IMR-90 (cell line): ENCODE measurements at regions not wholly inside any gene's neighbourhood (a gene's known extent, or its start where the extent isn't known, plus 50 kb on each side); places are given as distances from the start of the nearest gene placed in this dataset.
A peak's percentile ranks its signal among the peaks of the same experiment; 100 is the strongest.

Experiments used
- ATAC-seq: fragments of 200-7000 bp; cut with Tn5 transposase; 2 replicates; pipeline ENCODE4 v1.9.1; 2020; ENCODE audit warnings: low read depth, mild to moderate bottlenecking, moderate library complexity
- BruUV-seq: library from RNA; stranded (reverse); fragments of 400-500 nt; replicated peaks from 2 replicates; lab custom pipeline; 2021; lab: Mats Ljungman, UMichigan
- CTCF ChIA-PET: fragments of 300-600 bp; formaldehyde crosslinking; extraction: SDS; loops from one replicate; lab custom pipeline; 2021; ENCODE audit warnings: antibody characterized with exemption; lab: Yijun Ruan, JAX
- POLR2A ChIA-PET: fragments of 300-600 bp; sonication (Branson Sonifier 250); formaldehyde crosslinking; loops from one replicate; lab custom pipeline; 2022; ENCODE audit warnings: antibody characterized with exemption; ENCODE audit not compliant: unreplicated experiment; lab: Charles Lee
- DNase-seq: peaks from one replicate; pipeline ENCODE4 v3.0.0; 2013
- H2AFZ ChIP-seq: replicated peaks from 2 replicates; pipeline ENCODE3; 2013; ENCODE audit warnings: low read length, mild to moderate bottlenecking; ENCODE audit not compliant: poor library complexity
- H2AK5ac ChIP-seq: 2 replicates; pipeline ENCODE4 v1.6.1; 2013; ENCODE audit warnings: low read depth, low read length, inconsistent platforms
- H2AK9ac ChIP-seq: replicated peaks from 2 replicates; pipeline ENCODE3; 2013; ENCODE audit warnings: mild to moderate bottlenecking, low read depth, low read length, moderate library complexity; ENCODE audit not compliant: poor library complexity
- H2BK120ac ChIP-seq: 2 replicates; pipeline ENCODE4 v1.6.1; 2013; ENCODE audit warnings: low read depth, low read length, inconsistent platforms
- H2BK15ac ChIP-seq: 3 replicates; pipeline ENCODE4 v1.6.1; 2013; ENCODE audit warnings: low read depth, low read length, inconsistent platforms
- H2BK20ac ChIP-seq: 2 replicates; pipeline ENCODE4 v1.6.1; 2013; ENCODE audit warnings: low read depth, mild to moderate bottlenecking, inconsistent platforms, low read length, moderate library complexity
- H2BK5ac ChIP-seq: 2 replicates; pipeline ENCODE4 v1.6.1; 2013; ENCODE audit warnings: mild to moderate bottlenecking, low read depth, low read length, inconsistent platforms; ENCODE audit not compliant: poor library complexity, severe bottlenecking
- H3K14ac ChIP-seq: replicated peaks from 2 replicates; pipeline ENCODE4 v1.6.1; 2013; ENCODE audit warnings: low read depth, low read length, inconsistent platforms
- H3K18ac ChIP-seq: 2 replicates; pipeline ENCODE4 v1.6.1; 2013; ENCODE audit warnings: low read depth, low read length, control low read depth
- H3K23ac ChIP-seq: 2 replicates; pipeline ENCODE4 v1.6.1; 2013; ENCODE audit warnings: low read depth, low read length, inconsistent platforms
- H3K27ac ChIP-seq: 2 replicates; pipeline ENCODE4 v1.5.1; 2013; ENCODE audit warnings: mild to moderate bottlenecking, control low read depth, low read length; ENCODE audit not compliant: insufficient read depth
- H3K27me3 ChIP-seq: 2 replicates; pipeline ENCODE4 v1.6.1; 2013; ENCODE audit warnings: low read length; ENCODE audit not compliant: control insufficient read depth, insufficient read depth
- H3K36me3 ChIP-seq: 2 replicates; pipeline ENCODE4 v1.6.1; 2013; ENCODE audit warnings: low read length, mixed read lengths; ENCODE audit not compliant: control insufficient read depth, insufficient read depth
- H3K4ac ChIP-seq: 2 replicates; pipeline ENCODE4 v1.6.1; 2013; ENCODE audit warnings: low read depth, low read length, inconsistent platforms
- H3K4me1 ChIP-seq: 2 replicates; pipeline ENCODE4 v1.6.1; 2013; ENCODE audit warnings: low read length, mixed read lengths; ENCODE audit not compliant: control insufficient read depth, insufficient read depth
- H3K4me2 ChIP-seq: 2 replicates; pipeline ENCODE4 v1.6.1; 2013; ENCODE audit warnings: low read depth, mild to moderate bottlenecking, control low read depth, low read length, moderate library complexity
- H3K4me3 ChIP-seq: 2 replicates; pipeline ENCODE4 v1.5.1; 2013; ENCODE audit warnings: low read depth, mild to moderate bottlenecking, control low read depth, low read length, moderate library complexity; ENCODE audit not compliant: insufficient read depth
- H3K56ac ChIP-seq: 2 replicates; pipeline ENCODE4 v1.6.1; 2013; ENCODE audit warnings: low read length, inconsistent platforms; ENCODE audit not compliant: insufficient read depth; ENCODE audit errors: extremely low read depth
- H3K79me1 ChIP-seq, 2 experiments: 2 replicates each; pipeline ENCODE4 v1.6.1; 2013; ENCODE audit warnings: low read length in 2 of 2, inconsistent platforms in 1 of 2, low read depth in 1 of 2
- H3K9ac ChIP-seq: 2 replicates; pipeline ENCODE4 v1.6.1; 2013; ENCODE audit warnings: low read depth, low read length, control low read depth
- H3K9me1 ChIP-seq: 2 replicates; pipeline ENCODE4 v1.6.1; 2013; ENCODE audit warnings: low read length, inconsistent platforms; ENCODE audit not compliant: insufficient read depth
- H3K9me3 ChIP-seq: 2 replicates; pipeline ENCODE4 v1.6.1; 2013; ENCODE audit warnings: low read length; ENCODE audit not compliant: control insufficient read depth, insufficient read depth
- H4K20me1 ChIP-seq: 2 replicates; pipeline ENCODE4 v1.6.1; 2013; ENCODE audit warnings: low read length, inconsistent platforms; ENCODE audit not compliant: insufficient read depth
- H4K5ac ChIP-seq: 2 replicates; pipeline ENCODE4 v1.6.1; 2013; ENCODE audit warnings: mild to moderate bottlenecking, low read depth, low read length, control low read depth
- H4K8ac ChIP-seq, 2 experiments: 2 replicates each; pipeline ENCODE4 v1.6.1; 2013; ENCODE audit warnings: low read depth in 2 of 2, low read length in 2 of 2, control low read depth in 1 of 2, inconsistent platforms in 1 of 2
- H4K91ac ChIP-seq: 2 replicates; pipeline ENCODE4 v1.6.1; 2013; ENCODE audit warnings: low read depth, low read length, inconsistent platforms; ENCODE audit not compliant: insufficient read depth
- BHLHE40 ChIP-seq: fragments of 150-350 bp; IDR thresholded peaks from 2 replicates; pipeline ENCODE4 v1.6.1; 2016; ENCODE audit warnings: mild to moderate bottlenecking, low read depth, low read length
- CEBPB ChIP-seq: IDR thresholded peaks from 2 replicates; pipeline ENCODE4 v1.6.1; 2012; ENCODE audit warnings: low read depth, low read length, improper control_type of control experiment
- CHD1 ChIP-seq: IDR thresholded peaks from 2 replicates; pipeline ENCODE4 v1.6.1; 2012; ENCODE audit warnings: low read depth, low read length, improper control_type of control experiment
- CTCF ChIP-seq: conservative IDR thresholded peaks from 2 replicates; pipeline ENCODE4 v1.5.1; 2012; ENCODE audit warnings: mild to moderate bottlenecking, low read depth, low read length, improper control_type of control experiment
- FOS ChIP-seq: fragments of 150-350 bp; IDR thresholded peaks from 2 replicates; pipeline ENCODE4 v1.6.1; 2016; ENCODE audit warnings: low read depth, low read length
- MAFK ChIP-seq: IDR thresholded peaks from 2 replicates; pipeline ENCODE4 v1.6.1; 2012; ENCODE audit warnings: low read depth, low read length, improper control_type of control experiment
- MAZ ChIP-seq: IDR thresholded peaks from 2 replicates; pipeline ENCODE4 v1.6.1; 2012; ENCODE audit warnings: low read depth, mild to moderate bottlenecking, low read length, improper control_type of control experiment, moderate library complexity, borderline replicate concordance
- MXI1 ChIP-seq: IDR thresholded peaks from 2 replicates; pipeline ENCODE4 v1.6.1; 2012; ENCODE audit warnings: low read depth, mild to moderate bottlenecking, low read length, moderate library complexity, borderline replicate concordance
- NFE2L2 ChIP-seq: fragments of 150-350 bp; IDR thresholded peaks from 2 replicates; pipeline ENCODE4 v1.6.1; 2016; ENCODE audit warnings: low read depth, mild to moderate bottlenecking, low read length
- POLR2A ChIP-seq: IDR thresholded peaks from 2 replicates; pipeline ENCODE4 v1.6.1; 2012; ENCODE audit warnings: mild to moderate bottlenecking, low read depth, low read length
- RAD21 ChIP-seq: IDR thresholded peaks from 2 replicates; pipeline ENCODE4 v1.6.1; 2012; ENCODE audit warnings: low read length, improper control_type of control experiment
- RCOR1 ChIP-seq: IDR thresholded peaks from 2 replicates; pipeline ENCODE4 v1.6.1; 2012; ENCODE audit warnings: mild to moderate bottlenecking, low read length, improper control_type of control experiment; ENCODE audit not compliant: insufficient replicate concordance
- RFX5 ChIP-seq: IDR thresholded peaks from 2 replicates; pipeline ENCODE4 v1.8.0; 2012; ENCODE audit warnings: low read depth, mild to moderate bottlenecking, low read length, moderate library complexity
- SMC3 ChIP-seq: fragments of 150-350 bp; IDR thresholded peaks from 2 replicates; pipeline ENCODE4 v1.6.1; 2016; ENCODE audit warnings: low read depth, mild to moderate bottlenecking, antibody characterized with exemption, low read length, moderate library complexity
- USF2 ChIP-seq: fragments of 150-350 bp; IDR thresholded peaks from 2 replicates; pipeline ENCODE4 v1.6.1; 2017; ENCODE audit warnings: mild to moderate bottlenecking, antibody characterized with exemption, low read length, low read depth
- WGBS, 2 experiments: methylation state at CpG; one replicate each; pipeline versions ENCODE4 v1.1.5 to v1.1.7; 2013; ENCODE audit warnings: missing lambda C conversion rate in 2 of 2; ENCODE audit not compliant: insufficient read length in 1 of 2; ENCODE audit errors: extremely low coverage in 2 of 2; 5-methylcytosine and 5-hydroxymethylcytosine counted together
- dilution Hi-C: fragments of 300-500 bp; cut with HindIII; formaldehyde crosslinking; loops from one replicate; pipeline ENCODE4 v1.14.3; 2018; ENCODE audit warnings: low sequenced_read_pairs; ENCODE audit not compliant: unreplicated experiment
- in situ Hi-C: fragments of 300-500 bp; cut with MboI; formaldehyde crosslinking; loops from 3 replicates; pipeline ENCODE4 v1.14.3; 2019; ENCODE audit warnings: low sequenced_read_pairs, inconsistent platforms, mixed read lengths
- intact Hi-C: fragments of 100-400 bp; cut with micrococcal nuclease; formaldehyde crosslinking; loops from 2 replicates; pipeline ENCODE4 v1.10.0; 2022
- TF ChIP-seq, protein P1 (sequence below): fragments of 150-350 bp; IDR thresholded peaks from 2 replicates; pipeline ENCODE4 v1.6.1; 2016; ENCODE audit warnings: low read depth, mild to moderate bottlenecking, low read length, moderate library complexity, borderline replicate concordance

DNA sequence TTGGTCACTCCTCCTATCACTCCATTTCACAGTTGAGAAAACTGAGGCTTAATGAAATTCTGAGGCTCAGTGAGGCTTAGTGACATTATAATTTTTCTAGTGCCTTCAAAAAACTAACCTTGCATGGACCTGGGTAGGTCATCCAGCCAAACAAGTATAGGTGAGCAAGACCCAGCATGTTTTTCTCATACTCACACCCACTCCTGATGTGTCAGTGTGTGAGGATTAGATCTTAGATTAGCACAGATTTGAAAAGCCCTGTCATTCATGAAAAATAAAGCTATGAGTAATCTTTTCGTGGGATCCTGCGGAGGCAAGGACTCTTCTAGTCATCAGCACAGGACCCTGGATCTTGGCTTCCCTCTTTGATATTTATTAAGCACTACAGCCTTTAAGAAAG lies 146.7 kb downstream of the CHIC2 start:
- peaks cover 16% of the 10 kb centered on the region for H3K4me1 ChIP-seq

More for the DNA sequence above, 146.7 kb downstream of the CHIC2 start:
- intact Hi-C loops (no loop called here), in situ Hi-C loops (loop anchor here (25.0 kb wide), 1 partner anchor 730 kb away; no protein-coding TSS in a partner anchor), dilution Hi-C loops (no loop called here)
- ChIA-PET POLR2A (no interaction called here), CTCF (no interaction called here)
- Histone ChIP-seq H3K4ac (no peak overlapping the region), H4K5ac (no peak overlapping the region), H3K14ac (peak overlapping the region; percentile 37; the same call in 1 of the 2 replicates), H3K79me1 (peaks cover 0 to 3% of the 10 kb centered on the region in 2 experiments; a peak in 1 of 4 replicates), H3K36me3 (no peaks in the 10 kb centered on the region), H2AFZ (no peak overlapping the region), H3K27me3 (no peaks in the 10 kb centered on the region), H3K27ac (no peak overlapping the region), H4K8ac (no peak overlapping the region), H3K18ac (no peak overlapping the region), H3K4me3 (no peak overlapping the region), H2AK5ac (peak overlapping the region; percentile 17; the same call in 1 of the 2 replicates), H4K20me1 (no peaks in the 10 kb centered on the region), H2BK5ac (no peak overlapping the region), H3K4me2 (no peak overlapping the region), H2BK15ac (no peak overlapping the region), H2BK20ac (no peak overlapping the region), H3K9me1 (peaks cover 19% of the 10 kb centered on the region), H3K9ac (no peak overlapping the region), H3K56ac (no peak overlapping the region), H2AK9ac (no peak overlapping the region), H4K91ac (no peak overlapping the region), H3K9me3 (no peaks in the 10 kb centered on the region), H3K23ac (no peak overlapping the region), H2BK120ac (no peak overlapping the region)
- TF ChIP-seq BHLHE40: no peak
- TF ChIP-seq MXI1: no peak
- TF ChIP-seq, protein P1, sequence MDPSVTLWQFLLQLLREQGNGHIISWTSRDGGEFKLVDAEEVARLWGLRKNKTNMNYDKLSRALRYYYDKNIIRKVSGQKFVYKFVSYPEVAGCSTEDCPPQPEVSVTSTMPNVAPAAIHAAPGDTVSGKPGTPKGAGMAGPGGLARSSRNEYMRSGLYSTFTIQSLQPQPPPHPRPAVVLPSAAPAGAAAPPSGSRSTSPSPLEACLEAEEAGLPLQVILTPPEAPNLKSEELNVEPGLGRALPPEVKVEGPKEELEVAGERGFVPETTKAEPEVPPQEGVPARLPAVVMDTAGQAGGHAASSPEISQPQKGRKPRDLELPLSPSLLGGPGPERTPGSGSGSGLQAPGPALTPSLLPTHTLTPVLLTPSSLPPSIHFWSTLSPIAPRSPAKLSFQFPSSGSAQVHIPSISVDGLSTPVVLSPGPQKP: no peak
- TF ChIP-seq MAZ: no peak
- TF ChIP-seq RAD21: no peak
- TF ChIP-seq CTCF: no peak
- TF ChIP-seq MAFK: no peak
- TF ChIP-seq CHD1: no peak
- TF ChIP-seq NFE2L2: no peak
- no peak; the same call in 1 of the 2 replicates for TF ChIP-seq FOS
- TF ChIP-seq RCOR1: no peak
- TF ChIP-seq RFX5: no peak
- no peak for TF ChIP-seq SMC3
- TF ChIP-seq USF2: no peak
- TF ChIP-seq CEBPB: no peak
- TF ChIP-seq POLR2A: no peak
- no TSS peak for BruUV-seq
- WGBS, 2 experiments: no CpG with 5 or more reads among the region's 2 CpGs
- DNase-seq (peak; percentile 46), ATAC-seq (no peak)
